ENCODE measurements at regions not wholly inside any gene's neighbourhood (a gene's known extent, or its start where the extent isn't known, plus 50 kb on each side); places are given as distances from the start of the nearest gene placed in this dataset.

DNA sequence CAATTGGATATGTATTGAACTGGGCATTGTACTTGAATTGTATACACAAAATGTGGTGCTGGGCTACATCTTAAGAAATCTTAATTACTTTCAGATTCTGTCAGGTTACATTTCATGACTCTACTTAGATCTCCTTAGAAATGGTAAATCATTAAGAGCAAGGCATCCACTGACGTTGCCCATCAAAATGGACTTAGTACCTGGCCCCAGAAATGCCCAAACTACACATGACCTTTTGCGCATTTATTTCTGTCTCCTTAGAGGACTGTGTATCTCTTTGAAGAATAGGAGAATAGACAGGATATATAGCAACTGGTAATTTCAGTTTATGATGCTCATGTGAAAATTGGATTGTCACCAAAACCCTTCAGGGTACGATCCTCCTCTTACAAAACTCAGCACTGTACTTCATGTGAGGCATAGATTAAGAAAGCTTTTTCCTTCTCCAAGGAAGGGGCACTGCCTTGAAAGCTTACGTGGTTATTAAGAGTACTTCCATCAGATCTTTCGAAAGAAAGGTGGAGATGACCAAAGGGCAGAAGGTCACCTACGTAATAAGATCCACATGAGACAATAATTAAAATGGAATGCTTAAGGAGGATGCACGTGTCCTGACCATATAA, 61.4 kb upstream of the BMP2 start (continued):
- no peak for TF ChIP-seq PTBP1 (IDR thresholded peaks at IDR 0.05; ENCODE audit: low read depth, low read length, poor library complexity, severe bottlenecking)

GRCh38 chr20:6705106-6705766, 62.2 kb upstream of the BMP2 start:
- H3K27me3 ChIP-seq (ENCODE audit: control insufficient read depth in 1 of 2, insufficient read depth in 2 of 2, low read length in 2 of 2) = no peaks in the 10 kb centered on the region
- intact Hi-C loops (cut with micrococcal nuclease; ENCODE audit: unreplicated experiment) = no loop called here
- H3K79me2 ChIP-seq (ENCODE audit: insufficient read depth, low read length) = no peaks in the 10 kb centered on the region
- H3K36me3 ChIP-seq (replicated peaks in 1 of 2; ENCODE audit: control insufficient read depth in 1 of 2, insufficient read depth in 2 of 2, low read length in 2 of 2) = no peaks in the 10 kb centered on the region
- H2AFZ ChIP-seq (ENCODE audit: low read length) = no peak overlapping the region
- no TSS peak for BruUV-seq (replicated peaks)
- no peak overlapping the region for H3K9ac ChIP-seq (ENCODE audit: insufficient read depth, low read depth, low read length)
- H4K20me1 ChIP-seq (ENCODE audit: insufficient read depth, low read length) = no peaks in the 10 kb centered on the region
- 81% methylated on average over 6 of the region's 6 CpGs for WGBS (ENCODE audit: low lambda C conversion rate)
- FAIRE-seq = no peak
- POLR2A ChIA-PET = interaction anchor here (1.4 to 2.5 kb wide), 2 partner anchors 12 to 18 kb away, joined by 5 to 16 read pairs; no protein-coding TSS in a partner anchor
- H3K4me3 ChIP-seq (replicated peaks in 1 of 3; ENCODE audit: insufficient read depth in 1 of 3, low read depth in 2 of 3, low read length in 3 of 3) = no peak overlapping the region
- no peak for ATAC-seq
- DNase-seq (ENCODE audit: low spot score) = no peak
- CTCF ChIA-PET (ENCODE audit: low intra/inter-chr PET ratio, low total read pairs) = no interaction called here
- H3K9me3 ChIP-seq (ENCODE audit: low read length) = no peaks in the 10 kb centered on the region
- in situ Hi-C loops (cut with HindIII; ENCODE audit: extremely low pct_ligation_motif_present, low pct_unique_long_range_greater_than_20kb) = no loop called here
- no peak overlapping the region for H3K27ac ChIP-seq (ENCODE audit: extremely low read length, insufficient read depth, low read length)
- H3K4me2 ChIP-seq (ENCODE audit: low read depth, low read length) = no peak overlapping the region
- TF ChIP-seq, protein P1, sequence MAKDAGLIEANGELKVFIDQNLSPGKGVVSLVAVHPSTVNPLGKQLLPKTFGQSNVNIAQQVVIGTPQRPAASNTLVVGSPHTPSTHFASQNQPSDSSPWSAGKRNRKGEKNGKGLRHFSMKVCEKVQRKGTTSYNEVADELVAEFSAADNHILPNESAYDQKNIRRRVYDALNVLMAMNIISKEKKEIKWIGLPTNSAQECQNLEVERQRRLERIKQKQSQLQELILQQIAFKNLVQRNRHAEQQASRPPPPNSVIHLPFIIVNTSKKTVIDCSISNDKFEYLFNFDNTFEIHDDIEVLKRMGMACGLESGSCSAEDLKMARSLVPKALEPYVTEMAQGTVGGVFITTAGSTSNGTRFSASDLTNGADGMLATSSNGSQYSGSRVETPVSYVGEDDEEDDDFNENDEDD (CRISPR knock-in tag; IDR thresholded peaks at IDR 0.05; ENCODE audit: borderline replicate concordance) = no peak
- TF ChIP-seq ZFP62 (CRISPR knock-in tag; IDR thresholded peaks at IDR 0.05) (no peak), FUBP1 (CRISPR knock-in tag; IDR thresholded peaks at IDR 0.05; ENCODE audit: borderline replicate concordance) (no peak), ASH2L (IDR thresholded peaks at IDR 0.05; ENCODE audit: insufficient read length, low read depth, low read length) (peak; percentile 2), ZNF552 (CRISPR knock-in tag; IDR thresholded peaks at IDR 0.05; ENCODE audit: borderline replicate concordance) (no peak), KMT2B (CRISPR knock-in tag; IDR thresholded peaks at IDR 0.05) (no peak)
- TF ChIP-seq, protein P2, sequence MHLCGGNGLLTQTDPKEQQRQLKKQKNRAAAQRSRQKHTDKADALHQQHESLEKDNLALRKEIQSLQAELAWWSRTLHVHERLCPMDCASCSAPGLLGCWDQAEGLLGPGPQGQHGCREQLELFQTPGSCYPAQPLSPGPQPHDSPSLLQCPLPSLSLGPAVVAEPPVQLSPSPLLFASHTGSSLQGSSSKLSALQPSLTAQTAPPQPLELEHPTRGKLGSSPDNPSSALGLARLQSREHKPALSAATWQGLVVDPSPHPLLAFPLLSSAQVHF (CRISPR knock-in tag; IDR thresholded peaks at IDR 0.05) = no peak
- TF ChIP-seq, protein P3, sequence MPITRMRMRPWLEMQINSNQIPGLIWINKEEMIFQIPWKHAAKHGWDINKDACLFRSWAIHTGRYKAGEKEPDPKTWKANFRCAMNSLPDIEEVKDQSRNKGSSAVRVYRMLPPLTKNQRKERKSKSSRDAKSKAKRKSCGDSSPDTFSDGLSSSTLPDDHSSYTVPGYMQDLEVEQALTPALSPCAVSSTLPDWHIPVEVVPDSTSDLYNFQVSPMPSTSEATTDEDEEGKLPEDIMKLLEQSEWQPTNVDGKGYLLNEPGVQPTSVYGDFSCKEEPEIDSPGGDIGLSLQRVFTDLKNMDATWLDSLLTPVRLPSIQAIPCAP (CRISPR knock-in tag; IDR thresholded peaks at IDR 0.05; ENCODE audit: low read depth) = no peak
- peaks cover 65% of the 10 kb centered on the region for H3K4me1 ChIP-seq (ENCODE audit: insufficient read depth, low read length)
